Fibroblast of the aortic adventitia (primary cell): ENCODE measurements at regions not wholly inside any gene's neighbourhood (a gene's known extent, or its start where the extent isn't known, plus 50 kb on each side); places are given as distances from the start of the nearest gene placed in this dataset. TPM values are rescaled to one million over a fixed set of nuclear protein-coding genes. Genes with fewer than 3 reads are reported as not detected.

ENCODE experiments used
- DNase-seq: peaks from one replicate; pipeline ENCODE4 v3.0.0-alpha.2; 2010; ENCODE audit warnings: low read depth
- H3K4me3 ChIP-seq: 2 replicates; pipeline ENCODE4 v1.5.1; 2011; ENCODE audit warnings: low read depth, mild to moderate bottlenecking, control low read depth, low read length, moderate library complexity
- small RNA-seq: library from RNA; depleted of rRNA; stranded (forward); fragments of <200 nt; gene quantifications from one replicate; pipeline ENCODE3, GENCODE V24; 2012
- TF ChIP-seq, protein P1 (sequence below): IDR thresholded peaks from 2 replicates; pipeline ENCODE4 v1.5.1; 2011; ENCODE audit warnings: mild to moderate bottlenecking, low read length, control low read depth, inconsistent platforms; ENCODE audit not compliant: insufficient read depth

DNA sequence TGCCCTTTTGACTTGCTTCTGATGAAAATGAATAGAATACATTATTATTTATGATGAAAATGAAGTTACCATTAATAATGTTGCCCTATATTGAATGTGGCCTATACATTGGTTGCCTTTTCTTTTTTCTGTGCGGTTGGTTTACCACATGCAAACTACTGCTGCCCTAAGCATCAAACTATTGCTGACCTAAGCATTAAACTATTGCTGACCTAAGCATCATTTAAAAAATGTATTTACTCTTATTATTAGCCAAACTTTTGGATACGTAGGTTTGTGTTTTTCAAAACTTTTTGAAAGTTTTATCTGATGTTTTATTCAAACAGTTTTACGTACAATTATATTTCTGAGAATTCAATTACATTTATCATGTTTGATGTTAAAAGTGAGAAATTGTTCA, 76.0 kb upstream of the CDH10 start:
- no peak overlapping the region for H3K4me3 ChIP-seq
- TF ChIP-seq, protein P1, sequence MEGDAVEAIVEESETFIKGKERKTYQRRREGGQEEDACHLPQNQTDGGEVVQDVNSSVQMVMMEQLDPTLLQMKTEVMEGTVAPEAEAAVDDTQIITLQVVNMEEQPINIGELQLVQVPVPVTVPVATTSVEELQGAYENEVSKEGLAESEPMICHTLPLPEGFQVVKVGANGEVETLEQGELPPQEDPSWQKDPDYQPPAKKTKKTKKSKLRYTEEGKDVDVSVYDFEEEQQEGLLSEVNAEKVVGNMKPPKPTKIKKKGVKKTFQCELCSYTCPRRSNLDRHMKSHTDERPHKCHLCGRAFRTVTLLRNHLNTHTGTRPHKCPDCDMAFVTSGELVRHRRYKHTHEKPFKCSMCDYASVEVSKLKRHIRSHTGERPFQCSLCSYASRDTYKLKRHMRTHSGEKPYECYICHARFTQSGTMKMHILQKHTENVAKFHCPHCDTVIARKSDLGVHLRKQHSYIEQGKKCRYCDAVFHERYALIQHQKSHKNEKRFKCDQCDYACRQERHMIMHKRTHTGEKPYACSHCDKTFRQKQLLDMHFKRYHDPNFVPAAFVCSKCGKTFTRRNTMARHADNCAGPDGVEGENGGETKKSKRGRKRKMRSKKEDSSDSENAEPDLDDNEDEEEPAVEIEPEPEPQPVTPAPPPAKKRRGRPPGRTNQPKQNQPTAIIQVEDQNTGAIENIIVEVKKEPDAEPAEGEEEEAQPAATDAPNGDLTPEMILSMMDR, result no peak
- DNase-seq, result no peak

DNA sequence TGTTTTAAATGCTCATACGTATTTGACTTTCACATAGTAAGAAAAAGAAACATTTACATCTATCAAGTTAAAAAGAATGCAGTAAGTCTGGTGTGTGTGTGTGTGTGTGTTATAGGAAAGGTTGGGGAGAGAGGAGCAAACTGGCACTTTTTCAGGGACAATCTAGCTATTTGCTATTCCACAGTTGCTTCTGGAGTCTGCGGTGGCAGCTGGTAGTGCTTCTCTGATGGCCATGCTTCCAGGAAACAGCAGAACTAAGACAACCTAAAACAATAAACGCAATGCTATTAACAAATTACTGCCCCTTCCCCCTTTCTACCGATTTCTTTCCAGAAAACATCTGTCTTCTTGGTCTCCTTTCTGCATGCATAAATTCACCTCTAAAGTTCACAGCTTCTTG, 70.0 kb upstream of the CDH10 start:
- no peak for DNase-seq
- TF ChIP-seq, protein P1, result no peak
- no peak overlapping the region for H3K4me3 ChIP-seq

DNA sequence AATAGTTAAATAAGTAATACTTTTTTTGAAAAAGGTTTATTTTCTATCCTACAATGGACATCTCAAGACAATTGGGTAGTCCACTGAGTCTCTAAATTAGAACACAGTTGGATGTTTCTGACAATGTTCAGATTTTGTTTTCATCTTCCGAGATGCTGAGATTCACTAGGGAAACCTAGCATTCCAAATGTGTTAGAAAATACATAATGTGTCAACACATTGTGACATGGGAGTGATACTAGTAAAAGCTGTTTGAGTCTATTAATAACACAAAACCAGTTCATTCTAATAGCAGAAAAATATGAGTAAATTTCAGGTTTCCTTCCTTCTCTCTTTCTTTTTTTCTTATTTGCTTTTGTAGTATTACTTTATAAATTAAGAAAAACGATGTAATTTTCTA, 68.2 kb upstream of the CDH10 start:
- TF ChIP-seq, protein P1, result no peak
- H3K4me3 ChIP-seq, result no peak overlapping the region
- DNase-seq, result no peak

DNA sequence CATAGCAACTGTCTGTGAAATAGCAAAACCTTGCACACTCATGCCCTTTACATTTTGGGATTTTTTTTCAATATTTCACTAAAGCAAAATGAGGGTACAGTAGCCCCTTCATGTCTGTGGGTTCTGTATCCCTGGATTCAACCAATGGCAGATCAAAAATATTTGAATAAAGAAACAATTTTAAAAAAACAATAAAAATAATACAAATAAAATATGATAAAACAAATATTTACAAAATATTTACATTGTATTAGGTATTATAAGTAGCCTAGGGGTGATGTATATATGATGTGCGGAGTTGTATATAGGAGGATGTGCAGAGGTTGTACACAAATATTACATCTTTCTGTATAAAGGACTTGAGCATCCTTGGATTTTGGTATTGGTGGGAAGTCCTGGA, 67.3 kb upstream of the CDH10 start:
- no peak overlapping the region for H3K4me3 ChIP-seq
- TF ChIP-seq, protein P1, result no peak
- DNase-seq, result no peak

DNA sequence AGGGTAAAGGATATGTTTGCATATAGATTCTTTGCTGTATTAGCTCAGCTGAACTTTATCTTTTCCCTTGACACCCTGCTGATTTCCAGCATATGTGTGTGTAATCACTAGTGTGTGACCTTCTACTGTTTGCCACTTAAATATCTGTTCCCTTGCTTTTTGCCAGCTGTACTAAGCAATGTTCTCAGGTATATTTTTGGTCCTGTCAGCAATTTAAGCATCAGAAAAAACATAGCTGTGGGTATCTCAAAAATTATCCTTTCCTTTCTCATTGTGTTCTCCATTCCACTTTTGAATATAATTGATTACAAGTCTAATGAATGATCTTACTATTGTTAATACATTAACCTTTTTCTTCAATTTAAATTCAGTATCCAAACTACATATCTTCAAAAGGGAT, 59.2 kb upstream of the CDH10 start:
- TF ChIP-seq, protein P1, result no peak
- H3K4me3 ChIP-seq, result no peak overlapping the region
- DNase-seq, result no peak

Small RNA genes in the stretch of these regions (small RNA-seq; reads per million reads assigned to genes)
- gene AC022140.2, result not detected
- not detected for gene AC106754.2
- gene BTG4P1, result not detected
- gene RF00019, result not detected
- gene RF00070, result not detected
- not detected for gene RNU6-374P
